Nucleus accumbens (tissue), 56 donors: ENCODE measurements at regions not wholly inside any gene's neighbourhood (a gene's known extent, or its start where the extent isn't known, plus 50 kb on each side); places are given as distances from the start of the nearest gene placed in this dataset.

Source experiments
- DNase-seq, 56 donors: peaks; one replicate each; lab custom pipeline; 2025; lab: John Stamatoyannopoulos, UW

DNA sequence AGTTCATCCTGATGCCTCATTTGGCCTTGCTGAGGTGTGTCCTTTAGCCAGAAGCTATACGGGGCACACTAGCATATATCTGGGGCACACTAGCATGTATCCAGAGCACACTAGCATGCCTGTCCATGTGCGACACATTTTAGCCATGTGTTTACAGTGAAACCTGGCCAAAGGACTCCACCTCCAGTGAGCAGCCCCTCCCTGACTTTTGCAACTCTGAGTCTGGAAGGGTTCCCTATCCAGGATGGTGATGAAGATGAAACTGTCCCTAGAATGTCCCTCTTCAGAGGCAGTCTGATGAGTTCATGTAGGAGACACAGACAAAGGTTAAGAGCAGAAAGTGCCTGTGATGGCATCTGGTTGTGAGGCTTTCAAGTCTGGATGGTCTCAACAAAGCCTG is 61.4 kb upstream of the LGALSL start:
- DNase-seq = no peak

DNA sequence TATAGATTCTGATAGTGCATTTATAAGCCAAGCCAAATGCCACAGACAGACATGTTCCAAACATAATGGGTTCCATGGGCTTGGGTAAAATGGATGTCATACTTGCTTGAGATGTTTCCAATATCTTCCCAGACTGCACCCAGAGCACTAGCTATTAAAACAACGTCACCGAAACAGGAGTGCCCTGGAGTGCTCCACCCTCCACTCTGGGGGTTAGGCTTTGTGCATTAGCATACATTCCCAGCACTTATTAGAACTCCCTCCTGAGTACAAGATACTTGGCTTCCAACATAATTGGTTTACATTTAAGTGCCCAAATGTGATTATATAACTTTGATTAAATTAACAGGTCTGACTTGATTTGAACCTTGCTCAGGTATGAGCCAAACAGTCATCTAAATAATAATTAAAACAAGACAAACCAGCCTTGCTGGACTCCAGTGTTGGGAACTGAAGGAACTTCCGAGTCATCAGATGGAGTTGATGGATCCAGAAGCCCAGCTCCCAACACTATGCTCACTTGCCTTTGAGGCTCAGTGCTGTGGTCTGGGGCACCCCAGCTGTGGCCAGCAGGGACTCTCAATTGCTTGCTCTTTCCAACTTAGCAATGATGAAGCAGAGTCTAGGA is 60.5 kb upstream of the LGALSL start:
- no peak for DNase-seq

DNA sequence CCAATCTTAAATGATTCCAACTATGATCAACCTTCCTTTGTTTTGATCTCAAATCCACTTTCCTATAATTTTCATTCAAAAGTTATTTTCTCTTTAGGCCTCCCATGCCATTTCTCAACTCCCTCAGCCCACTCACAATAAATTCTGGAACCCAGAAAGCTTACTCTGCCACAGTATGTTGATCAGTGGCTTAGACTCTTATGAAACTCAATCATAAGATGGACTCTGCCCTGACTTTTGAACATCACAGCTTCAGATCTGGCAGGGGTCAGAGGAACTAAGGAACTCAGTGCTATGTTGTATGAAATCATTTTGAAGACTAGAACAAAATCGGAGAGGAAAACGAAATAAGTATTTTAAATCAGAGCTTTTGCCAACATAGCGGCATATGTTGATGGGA is 59.8 kb upstream of the LGALSL start:
- no peak for DNase-seq

- DNase-seq = no peak
Observed at GRCh38 chr2:64396001-64396400, 58.0 kb upstream of the LGALSL start.

GRCh38 chr2:64396551-64396950 is 57.4 kb upstream of the LGALSL start:
- DNase-seq = no peak

GRCh38 chr2:64398516-64399129 is 55.3 kb upstream of the LGALSL start:
- DNase-seq = no peak

GRCh38 chr2:64399521-64399920 is 54.4 kb upstream of the LGALSL start:
- no peak for DNase-seq

DNA sequence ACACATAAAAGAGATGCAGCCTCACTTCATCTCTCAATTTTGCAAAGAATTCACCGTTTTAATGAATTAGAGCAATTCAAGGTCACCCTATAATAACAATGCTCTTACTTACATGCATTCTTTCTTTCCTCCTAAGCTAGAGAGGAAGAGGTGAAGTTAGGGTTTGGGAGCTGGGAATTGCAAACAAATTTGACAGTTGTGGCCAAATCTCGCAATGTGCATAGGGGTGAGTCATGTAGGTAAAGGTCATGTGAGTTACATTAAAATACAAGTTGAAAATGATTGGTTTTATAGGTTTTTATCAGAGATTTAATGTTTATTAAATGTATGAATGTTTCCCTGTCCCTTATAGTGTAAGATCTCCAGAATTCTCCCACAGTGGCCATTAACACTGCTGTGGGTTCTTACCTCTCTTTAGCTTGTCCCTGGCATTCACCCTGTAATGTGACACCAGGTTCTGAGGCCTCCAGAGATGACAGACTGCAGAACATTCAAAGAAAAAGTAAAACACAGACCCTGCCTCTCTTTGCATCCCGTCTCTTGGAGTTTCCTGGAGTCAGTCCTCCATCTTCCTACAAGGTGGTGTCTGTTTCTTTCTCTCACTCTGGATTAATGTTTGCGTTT is 53.7 kb upstream of the LGALSL start:
- DNase-seq = no peak

GRCh38 chr2:64400733-64401528 is 53.0 kb upstream of the LGALSL start:
- no peak for DNase-seq

DNA sequence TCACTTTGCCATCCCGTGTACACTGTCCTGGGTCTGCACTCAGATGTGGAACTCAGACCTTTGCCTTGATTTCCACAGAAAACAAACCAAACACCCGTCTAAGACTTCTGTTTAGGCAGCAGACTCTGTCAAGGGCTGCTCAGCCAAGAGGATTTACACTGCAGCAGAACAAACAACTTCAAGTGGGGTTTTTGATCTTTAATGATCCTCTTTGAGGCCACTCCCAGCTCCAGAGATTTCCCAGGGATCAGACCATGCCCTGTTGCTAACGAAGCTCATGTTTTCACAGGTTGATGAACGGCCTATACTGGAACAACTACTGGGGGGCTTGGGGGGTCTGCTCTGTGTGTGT is 52.5 kb upstream of the LGALSL start:
- DNase-seq = no peak

DNA sequence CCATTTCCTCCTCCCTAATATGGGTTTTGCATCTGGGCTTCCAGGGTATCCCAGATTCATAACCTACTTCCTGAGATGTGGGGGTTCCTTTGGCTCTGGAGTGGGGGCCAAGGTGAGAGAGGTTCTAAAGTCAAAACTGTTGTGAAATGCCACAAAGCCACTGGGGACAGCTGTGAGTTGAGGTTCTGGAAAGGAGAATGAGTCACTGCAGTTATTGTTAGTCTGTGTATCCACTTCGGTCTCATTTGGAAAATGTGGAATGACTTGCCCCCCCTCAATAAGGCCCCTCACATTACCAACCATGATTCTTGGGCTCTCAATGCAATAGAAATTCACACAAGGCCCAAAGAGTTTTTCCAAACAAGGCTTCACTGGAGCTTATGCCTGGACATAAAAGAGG is 51.1 kb upstream of the LGALSL start:
- no peak for DNase-seq

DNA sequence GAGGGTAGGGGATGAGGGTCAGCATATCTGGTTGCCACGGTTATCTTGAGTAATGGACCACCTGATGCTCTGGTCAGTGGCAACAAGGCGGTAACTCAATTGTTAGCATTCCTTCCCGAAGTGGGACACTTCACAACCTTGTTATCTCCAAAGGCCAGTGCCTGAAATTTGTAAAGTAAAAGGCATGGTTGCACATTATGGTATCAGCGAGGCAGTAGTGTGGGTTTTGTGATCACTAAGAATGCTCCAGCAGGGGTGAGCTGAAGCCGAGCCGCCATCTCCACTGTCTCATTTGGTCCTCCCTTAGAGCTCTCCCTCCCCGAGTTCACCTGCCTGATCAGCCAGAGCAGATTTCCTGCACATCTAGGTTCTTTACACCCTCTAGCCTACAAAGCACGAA is 50.5 kb upstream of the LGALSL start:
- DNase-seq = no peak

DNA sequence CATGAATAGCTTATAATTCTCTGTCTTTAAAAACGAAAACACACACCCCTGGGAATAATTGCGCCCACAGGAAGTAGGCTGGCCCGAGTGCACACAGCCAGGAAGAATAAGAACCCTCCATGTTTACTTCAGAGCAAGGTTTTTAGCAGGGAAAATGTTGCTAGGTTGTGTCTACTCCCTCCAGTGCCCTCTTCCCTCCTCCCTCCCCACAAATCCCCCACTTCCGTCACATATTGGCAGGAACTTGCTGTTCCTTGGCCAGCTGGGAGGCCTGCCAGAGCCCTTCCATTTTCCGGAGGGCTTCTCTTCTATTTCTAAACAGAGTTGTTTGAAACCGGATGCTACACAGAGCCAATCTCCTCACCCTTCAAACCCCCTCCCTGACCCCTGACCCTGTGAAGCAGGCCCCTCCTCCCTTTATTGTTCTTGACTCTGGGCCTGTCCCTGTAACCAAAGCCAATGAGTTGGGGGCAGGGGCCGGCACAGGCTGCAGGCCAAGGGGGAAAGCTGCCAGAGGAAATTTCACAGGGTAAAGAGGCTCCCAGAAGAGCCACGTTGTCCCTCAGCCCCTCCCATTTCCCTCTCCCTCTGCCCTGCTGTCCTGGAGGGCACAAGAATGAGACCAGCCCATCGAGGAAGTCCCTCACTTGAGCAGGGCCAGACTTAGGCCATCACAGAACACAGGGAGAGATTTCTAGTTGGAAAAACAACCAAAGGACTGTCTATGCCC is 49.8 kb upstream of the LGALSL start:
- DNase-seq = peak; percentile 10 to 84 (median 61)
